Left cardiac atrium (tissue), 4 donors: ENCODE measurements at regions not wholly inside any gene's neighbourhood (a gene's known extent, or its start where the extent isn't known, plus 50 kb on each side); places are given as distances from the start of the nearest gene placed in this dataset.
"Not testable (repeated sequence)": the region's sequence is repeated elsewhere in the genome, so short reads cannot be mapped to it uniquely, and the experiment has no call there.

ENCODE experiments used
- ATAC-seq, 2 donors: fragments of 200-7000 bp; cut with Tn5 transposase; one replicate each; pipeline ENCODE4 v1.9.1; 2020; ENCODE audit warnings: mild to moderate bottlenecking in 2 of 2, moderate library complexity in 2 of 2
- DNase-seq: peaks from one replicate; pipeline ENCODE4 v3.0.0-alpha.2; 2020
- intact Hi-C, 2 donors: fragments of 100-400 bp; cut with DNase I; formaldehyde crosslinking; loops; one replicate each; pipeline versions ENCODE4 v1.14.1 to v1.15.1; 2022 to 2023
- donor health status: DM: no; HTN: yes; CAD: no.
- donor health status: DM: no; HTN: yes; CAD: no; lungs with severe emphysema.
- donor health status: DM: yes; HTN: yes; CAD: no.
- donor health status: Dilated cardiomyopathy.

DNA sequence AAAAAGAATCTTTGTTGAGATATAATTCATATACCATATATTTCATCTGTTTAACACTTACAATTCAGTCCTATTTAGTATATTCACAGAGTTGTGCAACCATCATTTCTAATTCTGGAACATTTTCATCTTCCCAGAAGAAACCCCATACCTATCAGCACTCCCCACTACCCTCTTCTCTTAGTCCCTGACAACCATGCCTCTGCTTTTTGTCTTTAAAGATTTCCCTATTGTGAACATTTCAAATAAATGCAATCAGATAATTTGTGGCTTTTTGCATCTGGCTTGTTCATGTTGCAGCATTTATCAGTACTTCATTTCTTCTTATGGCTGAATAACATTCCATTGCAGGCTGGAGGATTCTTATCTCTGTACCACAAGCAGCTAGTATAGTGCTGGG is 305.9 kb upstream of the MEX3C start:
- DNase-seq (no peak), ATAC-seq (no peak)
- intact Hi-C loops, result no loop called here

DNA sequence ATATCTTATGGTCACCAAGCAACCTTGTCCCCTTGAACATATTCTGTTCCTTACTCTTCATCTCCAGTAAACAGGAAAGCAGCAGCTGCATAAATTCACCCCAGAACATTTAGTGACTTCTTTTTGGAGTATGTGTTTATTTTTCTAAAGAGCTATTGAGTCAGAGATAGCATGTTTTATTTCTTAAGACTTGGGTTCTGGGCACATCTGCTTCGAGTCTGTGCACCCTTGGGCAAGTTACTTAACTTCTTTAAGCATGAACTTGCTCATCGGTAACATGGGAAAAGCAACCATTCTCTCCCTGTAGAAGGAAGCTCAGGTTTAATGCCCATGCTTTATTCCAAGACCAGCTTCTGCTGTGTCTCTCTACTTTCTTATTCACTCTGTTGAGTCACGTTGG is 309.3 kb upstream of the MEX3C start:
- intact Hi-C loops, result no loop called here
- DNase-seq (no peak), ATAC-seq (no peak)

DNA sequence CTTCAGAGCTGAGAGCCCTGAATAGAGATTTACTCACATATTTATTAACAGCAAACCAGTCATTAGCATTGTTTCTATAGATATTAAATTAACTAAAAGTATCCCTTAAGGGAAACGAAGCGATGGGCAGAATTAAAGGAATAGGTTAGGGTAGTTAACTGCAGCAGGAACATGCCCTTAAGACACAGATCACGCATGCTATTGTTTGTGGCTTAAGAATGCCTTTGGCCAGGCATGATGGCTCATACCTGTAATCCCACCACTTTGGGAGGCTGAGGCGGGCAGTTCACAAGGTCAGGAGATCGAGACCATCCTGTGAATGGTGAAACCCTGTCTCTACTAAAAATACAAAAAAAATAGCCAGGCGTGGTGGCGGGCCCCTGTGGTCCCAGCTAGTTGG is 310.9 kb upstream of the MEX3C start:
- intact Hi-C loops, ATAC-seq, DNase-seq: not testable (repeated sequence)

DNA sequence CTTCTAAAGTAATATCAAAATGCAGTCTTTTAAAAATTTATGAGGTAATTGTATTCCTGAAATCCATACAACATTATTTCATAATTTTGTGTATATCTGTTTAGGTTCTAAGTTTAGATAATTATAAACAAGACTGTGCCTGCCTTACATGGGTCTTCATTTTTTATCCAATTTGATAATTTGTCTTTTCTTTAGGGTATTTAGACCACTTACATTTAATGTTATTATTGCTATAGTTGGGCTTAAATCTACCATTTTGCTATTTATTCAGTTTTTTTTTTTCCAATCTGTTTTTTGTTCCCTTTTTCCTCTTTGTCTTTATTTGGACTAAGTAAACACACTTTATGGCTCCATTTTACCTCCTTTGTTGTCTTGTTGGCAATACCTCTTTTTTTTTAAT is 312.5 kb upstream of the MEX3C start:
- intact Hi-C loops, result no loop called here
- DNase-seq (no peak), ATAC-seq (no peak)

DNA sequence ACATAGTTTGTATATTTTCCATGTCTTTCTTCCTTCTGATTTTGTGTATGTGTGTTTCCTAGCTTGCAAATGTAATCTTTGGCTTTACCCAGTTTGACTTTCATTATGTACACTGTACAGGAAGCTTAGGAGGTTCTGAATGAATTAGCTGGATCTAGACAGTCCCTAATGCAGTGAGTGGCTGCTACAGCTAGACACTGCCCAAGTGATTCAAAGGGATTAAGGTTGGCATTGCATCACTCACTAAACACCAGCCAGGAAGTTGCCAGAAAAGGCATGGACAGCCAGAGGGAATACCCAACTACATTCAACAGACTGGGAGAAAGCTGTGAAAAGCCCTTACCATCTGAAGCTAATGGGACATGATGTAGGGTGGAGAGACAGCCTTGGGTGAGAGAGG is 316.0 kb upstream of the MEX3C start:
- intact Hi-C loops, result no loop called here
- ATAC-seq (peak; percentile 51 to 63), DNase-seq (no peak)

DNA sequence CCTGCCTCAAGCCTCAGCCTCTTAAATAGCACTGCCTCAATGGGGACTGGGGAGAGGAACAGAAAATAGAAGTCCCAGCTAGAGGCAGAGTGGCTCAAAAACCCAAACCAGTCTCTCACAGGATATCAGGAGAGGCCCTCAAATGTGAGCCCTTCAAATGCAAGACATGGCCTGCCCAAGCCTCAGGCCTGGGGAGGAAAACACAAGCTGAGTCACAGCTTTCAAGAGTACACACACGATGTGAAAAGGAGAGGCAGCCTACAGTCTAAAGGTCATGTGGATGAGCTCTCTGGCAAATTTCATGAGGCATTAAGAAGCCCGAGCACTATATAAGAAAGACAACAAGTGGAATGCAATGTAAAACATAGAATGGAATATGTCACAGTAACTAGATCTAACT is 316.6 kb upstream of the MEX3C start:
- intact Hi-C loops, result no loop called here
- DNase-seq (no peak), ATAC-seq (no peak)

DNA sequence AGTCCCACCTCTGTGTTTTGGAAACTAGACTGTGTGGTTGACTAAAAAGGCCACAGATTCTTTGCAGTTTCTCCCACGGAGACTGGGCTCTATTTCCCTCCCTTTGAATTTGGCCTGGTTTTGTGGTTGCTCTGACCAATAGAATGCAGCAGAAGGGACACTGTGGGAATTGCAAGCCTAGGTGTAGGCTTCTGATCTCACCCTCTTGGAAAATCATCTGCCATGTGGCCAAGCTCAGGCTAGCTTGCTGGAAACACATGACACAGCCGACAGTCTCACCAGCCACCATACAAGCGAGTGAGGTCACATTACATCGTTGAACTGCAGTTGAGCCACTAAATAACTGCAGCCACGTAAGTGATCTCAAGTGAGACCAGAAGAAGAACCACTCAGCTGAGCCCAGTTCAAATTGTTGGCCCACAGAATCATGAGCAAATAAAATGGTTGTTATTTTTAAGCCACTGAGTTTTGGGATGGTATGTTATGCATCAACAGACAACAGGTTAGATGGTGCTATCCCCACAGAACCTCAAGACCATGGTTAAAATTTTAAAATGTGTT is 319.1 kb upstream of the MEX3C start:
- DNase-seq, result no peak
- intact Hi-C loops, result no loop called here
- ATAC-seq, result no peak

DNA sequence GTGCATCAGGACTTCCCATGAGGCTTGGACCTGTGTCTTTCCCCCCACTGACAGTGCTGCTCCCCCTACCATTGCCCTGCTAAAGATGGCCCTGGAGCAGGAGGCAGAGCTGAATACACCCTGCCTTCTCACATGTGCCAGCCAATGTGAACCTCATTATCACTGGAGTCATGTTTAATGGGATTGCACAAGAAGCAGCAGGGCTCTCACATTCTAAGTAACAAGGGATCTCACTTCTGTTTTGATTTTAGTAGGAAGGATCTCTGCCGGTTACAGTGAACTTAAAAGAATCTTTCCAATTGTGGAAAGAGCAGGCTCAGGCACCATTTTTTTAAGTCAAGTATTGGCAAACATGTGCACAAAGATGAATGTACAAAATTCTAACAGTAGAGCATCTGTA is 322.1 kb upstream of the MEX3C start:
- ATAC-seq (no peak), DNase-seq (no peak)
- intact Hi-C loops, result no loop called here

DNA sequence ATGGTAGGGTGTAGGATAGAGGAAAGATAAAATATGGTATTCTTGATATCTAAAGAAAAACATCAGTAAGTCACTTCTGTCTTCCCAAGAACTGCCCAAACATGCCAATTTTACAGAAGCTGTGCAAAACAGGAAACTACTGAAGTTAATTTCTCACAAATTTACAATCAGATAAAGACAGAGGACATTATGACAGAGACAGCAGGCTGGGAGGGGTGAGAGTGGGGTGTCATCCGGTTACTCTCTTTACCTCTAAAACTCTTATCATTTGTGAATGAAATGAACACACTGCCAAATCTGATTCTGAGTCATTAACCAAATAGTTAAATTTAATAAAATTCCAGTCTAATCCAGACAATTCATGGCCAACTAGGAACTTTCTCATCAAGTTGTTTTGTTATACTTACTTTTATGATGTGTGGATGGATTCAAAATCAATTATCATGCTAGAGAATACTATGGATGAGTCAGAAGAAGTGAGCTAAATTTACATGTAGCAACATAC is 323.2 kb upstream of the MEX3C start:
- intact Hi-C loops, result no loop called here
- DNase-seq (no peak), ATAC-seq (no peak)

DNA sequence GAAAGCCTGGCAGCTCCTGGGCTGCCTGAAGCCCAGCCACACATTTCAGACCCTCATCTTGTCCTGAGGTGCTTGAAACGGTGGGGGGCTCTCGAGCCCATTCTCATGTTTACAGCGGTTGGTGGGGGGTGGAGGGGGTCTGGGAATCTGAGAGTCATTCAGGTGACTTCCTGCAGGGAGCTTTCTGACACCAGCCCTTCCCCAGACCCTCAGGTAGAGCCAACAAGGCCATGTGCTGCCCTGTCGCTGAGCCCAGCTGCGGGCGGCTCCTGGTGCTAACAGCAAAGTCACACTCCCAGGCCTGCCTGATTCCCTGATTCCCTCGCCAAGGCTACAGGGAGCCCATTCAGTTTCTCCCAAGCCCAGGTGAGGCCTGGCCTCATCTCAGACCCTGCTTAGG is 324.9 kb upstream of the MEX3C start:
- intact Hi-C loops, result no loop called here
- ATAC-seq, result no peak
- no peak for DNase-seq

DNA sequence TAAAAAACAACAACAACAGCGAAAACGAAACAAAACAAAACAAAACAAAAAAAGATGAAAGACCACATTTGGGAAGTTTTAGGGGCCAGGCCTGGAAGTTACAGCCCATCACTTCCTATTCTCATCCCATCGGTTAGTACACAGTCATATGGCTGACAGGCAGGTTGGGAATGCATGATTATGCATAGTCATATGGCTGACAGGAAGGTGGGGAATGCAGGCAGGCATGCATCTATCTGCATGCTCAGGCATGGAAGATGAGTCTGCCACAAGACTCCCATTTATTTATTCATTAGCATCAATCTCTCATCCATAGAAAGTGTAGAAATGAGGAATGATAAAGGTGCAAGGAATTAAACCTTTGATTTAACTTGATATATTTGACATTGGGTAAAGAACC is 325.3 kb upstream of the MEX3C start:
- intact Hi-C loops, result no loop called here
- ATAC-seq (no peak), DNase-seq (no peak)

DNA sequence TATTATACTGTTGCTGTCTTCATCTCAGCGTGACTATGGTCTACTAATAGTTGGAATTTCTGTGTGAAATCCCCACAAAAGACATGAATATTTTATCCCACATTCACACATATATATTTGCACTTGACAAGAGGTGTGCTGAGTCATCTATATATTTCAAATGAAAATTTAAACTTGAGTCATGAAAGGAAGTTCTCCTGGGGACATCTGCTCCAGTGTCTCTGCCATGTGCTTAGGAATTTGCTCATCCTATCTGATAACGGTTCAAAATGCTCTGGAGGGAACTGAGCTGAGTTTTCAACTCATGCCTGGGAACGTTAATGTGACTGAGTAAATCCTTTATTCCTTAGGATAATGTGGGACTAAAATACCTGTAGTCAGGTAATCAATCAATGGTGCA is 326.2 kb upstream of the MEX3C start:
- ATAC-seq, result no peak
- intact Hi-C loops, result no loop called here
- DNase-seq, result no peak

DNA sequence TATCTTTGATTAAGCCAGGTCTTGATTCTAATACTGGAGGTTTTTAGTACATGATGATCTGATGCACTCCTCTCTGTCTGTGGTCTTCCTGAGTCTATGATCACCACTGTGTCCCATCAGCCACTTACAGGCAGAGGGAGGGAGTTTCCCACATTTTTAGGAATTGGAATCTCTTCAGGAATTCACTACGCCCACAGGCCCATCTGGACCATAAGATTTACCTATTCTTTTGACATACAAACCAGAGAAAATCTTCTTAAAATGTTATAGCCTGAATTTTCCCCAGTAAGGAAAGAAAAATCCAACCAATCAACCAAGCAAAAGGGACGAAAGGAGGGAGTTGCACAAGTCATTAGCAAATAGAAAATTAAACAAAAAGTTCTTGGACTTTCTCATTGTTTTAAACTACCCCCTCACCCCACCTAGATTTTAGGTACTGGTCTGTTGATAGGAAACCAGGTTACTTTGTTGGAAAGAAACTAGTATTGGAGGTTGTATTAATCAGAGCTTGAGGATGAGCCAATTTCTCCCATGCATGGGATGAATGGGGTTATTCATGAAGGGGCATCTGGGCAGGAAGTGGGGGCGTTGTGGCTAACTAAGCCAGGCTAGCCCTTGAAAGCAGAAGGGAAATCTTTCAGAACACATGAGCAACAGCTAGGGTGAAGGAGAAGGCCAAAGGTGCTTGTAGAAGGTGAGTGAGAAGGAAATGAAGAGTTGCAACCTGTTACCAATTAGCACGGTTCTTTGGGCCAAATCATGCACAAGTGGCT is 328.2 kb upstream of the MEX3C start:
- DNase-seq, result no peak
- intact Hi-C loops, result no loop called here
- no peak for ATAC-seq

DNA sequence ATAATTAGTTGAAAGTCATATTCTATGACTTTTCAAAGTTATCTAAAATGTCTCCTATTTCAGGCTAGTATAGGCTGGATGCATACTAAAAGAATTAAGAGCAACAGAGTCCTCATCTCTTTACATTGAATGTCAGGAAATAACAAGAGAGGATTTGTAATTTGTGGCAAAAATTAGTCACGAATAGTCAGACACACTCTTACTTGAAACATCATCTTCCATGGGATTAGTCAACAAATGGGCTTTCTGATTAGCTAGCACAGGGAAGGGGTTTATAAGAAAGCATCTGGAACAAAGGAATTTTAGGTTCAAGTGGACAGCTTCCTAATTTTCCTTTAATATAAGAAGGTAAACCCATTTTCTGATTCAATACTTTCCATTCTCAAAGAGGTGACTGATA is 330.3 kb upstream of the MEX3C start:
- intact Hi-C loops, result no loop called here
- no peak for DNase-seq
- ATAC-seq, result no peak

DNA sequence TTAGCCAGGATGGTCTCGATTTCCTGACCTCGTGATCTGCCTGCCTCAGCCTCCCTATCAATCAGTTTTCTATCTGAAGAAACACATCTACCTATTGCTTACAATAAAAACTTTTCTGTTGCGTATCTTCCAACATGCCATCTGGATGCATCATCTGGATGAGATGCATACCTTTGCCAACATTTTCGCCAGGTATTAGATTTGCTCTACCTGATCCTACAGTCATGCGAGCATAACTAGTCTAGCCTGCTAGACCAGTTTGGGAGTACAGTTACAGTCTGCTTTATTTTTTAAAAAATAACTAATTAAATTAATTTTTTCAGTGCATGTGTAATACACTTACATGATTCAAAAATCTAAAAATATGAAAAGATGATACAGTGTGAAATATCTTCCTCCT is 334.0 kb upstream of the MEX3C start:
- intact Hi-C loops, result no loop called here
- ATAC-seq, result no peak
- no peak for DNase-seq

DNA sequence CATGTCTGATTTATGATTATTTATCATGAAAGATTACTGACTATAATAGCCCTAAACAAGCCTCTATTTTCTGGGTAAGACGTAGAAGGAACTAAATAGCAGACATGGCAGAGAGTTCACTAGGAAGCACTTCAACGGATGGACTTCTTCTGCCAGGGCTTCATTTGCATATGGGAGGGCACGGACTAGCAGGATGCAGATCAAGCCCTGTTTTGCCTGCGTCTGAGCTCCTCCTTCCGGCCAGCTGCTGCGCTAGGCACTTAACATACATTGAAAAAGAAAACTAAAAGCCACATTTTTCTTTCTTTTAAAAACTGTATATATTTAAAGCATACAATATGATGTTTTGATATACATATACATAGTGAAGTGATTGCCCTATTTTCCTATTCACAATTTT is 340.0 kb upstream of the MEX3C start:
- peak; percentile 76 to 82 for ATAC-seq
- intact Hi-C loops, result loop anchor here in 1 of 2 donors (5.0 kb wide), 1 partner anchor 425 kb away; no protein-coding TSS in a partner anchor
- DNase-seq, result peak; percentile 24

DNA sequence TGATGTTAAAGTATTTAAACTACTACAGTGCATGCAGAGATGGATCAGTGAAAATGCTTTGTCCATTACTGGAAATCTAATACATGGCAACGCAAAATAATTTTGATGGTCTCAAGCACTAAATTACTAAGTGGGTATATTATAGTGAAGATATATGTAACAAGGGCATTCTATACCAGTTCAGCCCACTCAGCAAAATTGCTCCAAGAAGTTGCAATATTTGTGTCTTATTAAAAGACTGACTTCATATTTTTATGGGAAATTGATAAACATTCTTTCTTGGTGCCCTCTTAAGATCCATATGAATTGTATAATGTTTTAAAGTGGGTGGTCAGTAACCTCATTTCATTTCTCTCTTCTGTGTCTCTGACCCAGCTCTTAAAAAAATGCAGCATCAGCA is 343.1 kb upstream of the MEX3C start:
- intact Hi-C loops, result no loop called here
- DNase-seq (no peak), ATAC-seq (no peak)

DNA sequence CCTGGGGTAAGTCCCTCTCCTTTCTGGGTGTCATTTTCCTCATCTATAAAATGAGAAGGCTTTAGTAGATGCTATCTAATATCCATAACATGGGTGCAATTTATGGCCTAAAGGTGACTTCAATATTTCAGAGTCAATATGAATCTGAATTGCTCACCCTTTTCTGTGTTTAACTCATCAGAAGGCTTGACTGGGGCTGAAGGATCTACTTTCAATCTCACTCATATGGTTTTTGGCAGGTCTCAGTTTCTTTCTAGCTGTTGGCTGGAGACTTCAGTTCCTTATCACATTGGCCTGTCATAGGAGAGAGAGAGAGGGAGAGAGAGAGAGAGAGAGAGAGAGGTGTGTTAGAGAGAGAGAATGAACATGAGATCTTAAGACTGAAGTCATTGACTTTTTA is 343.7 kb upstream of the MEX3C start:
- intact Hi-C loops, result no loop called here
- DNase-seq (no peak), ATAC-seq (no peak)

DNA sequence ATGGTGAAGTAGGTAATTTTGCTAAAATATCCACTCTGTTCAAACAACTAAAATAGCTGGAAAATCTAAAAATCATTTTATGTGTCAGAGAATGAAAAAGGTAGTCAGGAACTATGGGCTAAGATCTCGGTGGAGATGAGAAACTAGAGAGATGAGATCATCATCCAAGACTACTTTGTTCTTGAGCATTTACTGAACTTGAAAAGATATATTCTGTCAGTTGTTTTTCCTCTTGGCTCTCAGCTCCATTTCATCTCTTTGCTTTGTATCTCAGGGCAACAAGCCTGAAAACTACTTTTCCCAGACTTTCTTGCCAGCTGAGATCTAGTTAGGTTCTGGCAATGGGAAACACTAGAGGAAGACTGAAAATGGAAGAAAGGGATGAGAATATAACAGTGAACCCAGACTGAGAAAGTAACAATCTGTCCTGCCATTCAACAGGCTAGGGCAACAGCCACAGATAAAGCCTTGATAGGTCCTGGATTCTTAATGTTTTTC is 346.2 kb upstream of the MEX3C start:
- no peak for DNase-seq
- intact Hi-C loops, result no loop called here
- ATAC-seq, result no peak

DNA sequence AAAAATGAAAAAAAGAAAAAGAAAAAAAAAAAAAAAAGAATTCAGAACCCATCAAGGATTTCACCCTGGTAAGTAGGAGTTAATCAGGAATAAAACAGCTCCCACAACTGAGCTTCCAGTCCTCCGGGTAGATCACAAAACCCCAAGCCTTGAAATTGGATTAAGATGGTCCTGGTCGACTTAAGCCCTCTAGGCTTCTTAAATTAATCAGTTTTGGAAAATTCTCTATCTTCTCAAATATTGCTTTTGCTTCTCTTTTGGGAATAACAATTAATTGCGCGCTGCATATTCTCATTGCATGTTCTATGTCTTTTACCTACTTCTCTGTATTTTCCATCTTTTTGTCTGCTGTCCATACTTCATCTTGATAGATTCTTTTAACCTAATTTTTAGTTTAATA is 348.0 kb upstream of the MEX3C start:
- intact Hi-C loops, result no loop called here
- ATAC-seq (no peak), DNase-seq (no peak)
